ENCODE measurements at regions not wholly inside any gene's neighbourhood (a gene's known extent, or its start where the extent isn't known, plus 50 kb on each side); places are given as distances from the start of the nearest gene placed in this dataset.
"Not testable (repeated sequence)": the region's sequence is repeated elsewhere in the genome, so short reads cannot be mapped to it uniquely, and the experiment has no call there.

- WGBS, 2 donors: 20 to 24% methylated on average over 4 to 5 of the region's 5 CpGs
- H3K9me3 ChIP-seq (ENCODE audit: control insufficient read depth in 2 of 2, insufficient read depth in 1 of 2, low read depth in 1 of 2, low read length in 1 of 2); H3K27ac ChIP-seq (ENCODE audit: low read depth in 2 of 2, low read length in 1 of 2); H3K36me3 ChIP-seq (ENCODE audit: control insufficient read depth in 2 of 2, insufficient read depth in 2 of 2, low read length in 1 of 2); H3K27me3 ChIP-seq (ENCODE audit: control insufficient read depth in 1 of 2, insufficient read depth in 2 of 2, low read length in 2 of 2); H3K4me3 ChIP-seq (ENCODE audit: low read depth in 1 of 2, low read length in 2 of 2); H3K4me1 ChIP-seq (ENCODE audit: control insufficient read depth in 2 of 2, insufficient read depth in 2 of 2, low read length in 1 of 2): not testable (repeated sequence)
Observed at GRCh38 chr2:89142959-89143358, 451.5 kb downstream of the RPIA start.

DNA sequence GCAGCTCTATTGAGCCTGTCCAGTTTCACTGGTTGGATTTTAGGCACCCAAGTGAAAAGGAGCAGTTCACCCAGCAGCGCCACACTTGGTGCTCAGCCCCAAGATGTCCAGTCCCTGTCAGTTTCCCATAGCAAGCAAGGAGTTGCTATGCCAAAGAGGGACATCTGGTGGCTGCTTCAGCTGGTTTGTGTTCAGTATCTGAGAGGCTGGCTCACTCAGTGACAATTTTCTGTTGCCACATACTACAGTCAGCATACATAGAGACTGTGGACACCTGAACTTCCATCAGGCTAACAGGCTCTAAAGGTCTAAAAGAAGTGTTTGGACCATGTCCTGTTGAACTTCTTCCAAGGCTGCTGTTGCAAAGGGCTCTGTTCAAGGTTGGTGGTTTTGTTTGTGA is 453.9 kb downstream of the RPIA start:
- H3K27me3 ChIP-seq (ENCODE audit: control insufficient read depth in 1 of 2, insufficient read depth in 2 of 2, low read length in 2 of 2); H3K4me1 ChIP-seq (ENCODE audit: control insufficient read depth in 2 of 2, insufficient read depth in 2 of 2, low read length in 1 of 2); H3K27ac ChIP-seq (ENCODE audit: low read depth in 2 of 2, low read length in 1 of 2); H3K4me3 ChIP-seq (ENCODE audit: low read depth in 1 of 2, low read length in 2 of 2); H3K9me3 ChIP-seq (ENCODE audit: control insufficient read depth in 2 of 2, insufficient read depth in 1 of 2, low read depth in 1 of 2, low read length in 1 of 2); H3K36me3 ChIP-seq (ENCODE audit: control insufficient read depth in 2 of 2, insufficient read depth in 2 of 2, low read length in 1 of 2): not testable (repeated sequence)
- 80 to 95% methylated on average over 1 of the region's 1 CpG for WGBS, 2 donors

GRCh38 chr2:89148256-89148655 is 456.8 kb downstream of the RPIA start:
- H3K4me3 ChIP-seq (ENCODE audit: low read depth in 1 of 2, low read length in 2 of 2); H3K4me1 ChIP-seq (ENCODE audit: control insufficient read depth in 2 of 2, insufficient read depth in 2 of 2, low read length in 1 of 2); H3K27me3 ChIP-seq (ENCODE audit: control insufficient read depth in 1 of 2, insufficient read depth in 2 of 2, low read length in 2 of 2); H3K27ac ChIP-seq (ENCODE audit: low read depth in 2 of 2, low read length in 1 of 2); H3K36me3 ChIP-seq (ENCODE audit: control insufficient read depth in 2 of 2, insufficient read depth in 2 of 2, low read length in 1 of 2); H3K9me3 ChIP-seq (ENCODE audit: control insufficient read depth in 2 of 2, insufficient read depth in 1 of 2, low read depth in 1 of 2, low read length in 1 of 2): not testable (repeated sequence)
- 56 to 60% methylated on average over 2 of the region's 2 CpGs for WGBS, 2 donors

GRCh38 chr2:89151699-89152098 is 460.2 kb downstream of the RPIA start:
- H3K4me1 ChIP-seq (ENCODE audit: control insufficient read depth in 2 of 2, insufficient read depth in 2 of 2, low read length in 1 of 2); H3K36me3 ChIP-seq (ENCODE audit: control insufficient read depth in 2 of 2, insufficient read depth in 2 of 2, low read length in 1 of 2); H3K9me3 ChIP-seq (ENCODE audit: control insufficient read depth in 2 of 2, insufficient read depth in 1 of 2, low read depth in 1 of 2, low read length in 1 of 2); H3K27ac ChIP-seq (ENCODE audit: low read depth in 2 of 2, low read length in 1 of 2); H3K4me3 ChIP-seq (ENCODE audit: low read depth in 1 of 2, low read length in 2 of 2); H3K27me3 ChIP-seq (ENCODE audit: control insufficient read depth in 1 of 2, insufficient read depth in 2 of 2, low read length in 2 of 2): not testable (repeated sequence)
- 62% methylated on average over 1 of the region's 1 CpG; no CpG with 5 or more reads in 1 of the 2 donors for WGBS, 2 donors

DNA sequence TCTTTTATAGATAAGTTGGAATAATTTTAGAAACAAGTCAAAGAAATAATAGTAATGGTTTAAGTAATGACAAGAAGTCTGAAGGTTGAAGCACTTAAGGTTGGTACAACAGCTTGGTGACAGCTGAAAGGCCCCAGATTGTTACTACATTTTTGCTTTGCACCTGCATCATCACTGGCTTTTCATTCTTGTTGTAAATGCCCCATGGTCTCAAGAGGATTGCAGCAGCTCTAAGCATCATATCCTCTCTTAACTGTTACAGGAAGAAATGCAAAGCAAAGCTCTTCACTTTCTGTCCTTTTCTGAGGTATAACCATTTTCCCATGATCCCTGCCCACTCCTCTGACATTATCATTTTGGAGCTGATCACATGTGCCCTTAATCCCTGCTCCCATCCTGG is 461.0 kb downstream of the RPIA start:
- H3K4me3 ChIP-seq (ENCODE audit: low read depth in 1 of 2, low read length in 2 of 2); H3K4me1 ChIP-seq (ENCODE audit: control insufficient read depth in 2 of 2, insufficient read depth in 2 of 2, low read length in 1 of 2); H3K27me3 ChIP-seq (ENCODE audit: control insufficient read depth in 1 of 2, insufficient read depth in 2 of 2, low read length in 2 of 2); H3K36me3 ChIP-seq (ENCODE audit: control insufficient read depth in 2 of 2, insufficient read depth in 2 of 2, low read length in 1 of 2); H3K9me3 ChIP-seq (ENCODE audit: control insufficient read depth in 2 of 2, insufficient read depth in 1 of 2, low read depth in 1 of 2, low read length in 1 of 2); H3K27ac ChIP-seq (ENCODE audit: low read depth in 2 of 2, low read length in 1 of 2): not testable (repeated sequence)

GRCh38 chr2:89153210-89153609 is 461.7 kb downstream of the RPIA start:
- H3K27me3 ChIP-seq (ENCODE audit: control insufficient read depth in 1 of 2, insufficient read depth in 2 of 2, low read length in 2 of 2); H3K27ac ChIP-seq (ENCODE audit: low read depth in 2 of 2, low read length in 1 of 2); H3K9me3 ChIP-seq (ENCODE audit: control insufficient read depth in 2 of 2, insufficient read depth in 1 of 2, low read depth in 1 of 2, low read length in 1 of 2); H3K4me1 ChIP-seq (ENCODE audit: control insufficient read depth in 2 of 2, insufficient read depth in 2 of 2, low read length in 1 of 2); H3K36me3 ChIP-seq (ENCODE audit: control insufficient read depth in 2 of 2, insufficient read depth in 2 of 2, low read length in 1 of 2); H3K4me3 ChIP-seq (ENCODE audit: low read depth in 1 of 2, low read length in 2 of 2): not testable (repeated sequence)
- 44 to 73% methylated on average over 1 to 2 of the region's 2 CpGs for WGBS, 2 donors

GRCh38 chr2:89154247-89154682 is 462.8 kb downstream of the RPIA start:
- H3K4me3 ChIP-seq (ENCODE audit: low read depth in 1 of 2, low read length in 2 of 2); H3K27me3 ChIP-seq (ENCODE audit: control insufficient read depth in 1 of 2, insufficient read depth in 2 of 2, low read length in 2 of 2); H3K27ac ChIP-seq (ENCODE audit: low read depth in 2 of 2, low read length in 1 of 2); H3K9me3 ChIP-seq (ENCODE audit: control insufficient read depth in 2 of 2, insufficient read depth in 1 of 2, low read depth in 1 of 2, low read length in 1 of 2); H3K36me3 ChIP-seq (ENCODE audit: control insufficient read depth in 2 of 2, insufficient read depth in 2 of 2, low read length in 1 of 2); H3K4me1 ChIP-seq (ENCODE audit: control insufficient read depth in 2 of 2, insufficient read depth in 2 of 2, low read length in 1 of 2): not testable (repeated sequence)
- 22 to 39% methylated on average over 2 of the region's 2 CpGs for WGBS, 2 donors

DNA sequence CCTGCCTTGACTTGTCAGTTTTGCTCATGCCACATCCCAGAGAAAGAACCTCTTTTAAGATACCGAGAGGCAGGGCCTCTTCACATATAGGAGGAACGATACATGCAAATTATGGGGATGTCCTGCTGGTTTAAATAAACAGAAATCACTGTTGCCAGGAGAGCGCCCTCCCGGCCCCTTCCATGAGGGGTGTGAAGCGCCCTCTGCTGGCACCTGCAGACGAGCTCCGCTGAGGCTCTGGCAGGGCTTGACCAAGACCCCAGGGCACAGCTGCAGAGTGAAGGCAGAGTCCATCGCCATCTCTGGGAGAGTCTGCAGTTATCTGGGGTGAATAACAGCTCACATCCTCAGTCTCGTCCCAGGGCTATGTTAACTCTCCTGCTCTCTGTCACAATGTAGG is 468.8 kb downstream of the RPIA start:
- H3K4me1 ChIP-seq (ENCODE audit: control insufficient read depth in 2 of 2, insufficient read depth in 2 of 2, low read length in 1 of 2); H3K4me3 ChIP-seq (ENCODE audit: low read depth in 1 of 2, low read length in 2 of 2); H3K9me3 ChIP-seq (ENCODE audit: control insufficient read depth in 2 of 2, insufficient read depth in 1 of 2, low read depth in 1 of 2, low read length in 1 of 2); H3K27ac ChIP-seq (ENCODE audit: low read depth in 2 of 2, low read length in 1 of 2); H3K27me3 ChIP-seq (ENCODE audit: control insufficient read depth in 1 of 2, insufficient read depth in 2 of 2, low read length in 2 of 2); H3K36me3 ChIP-seq (ENCODE audit: control insufficient read depth in 2 of 2, insufficient read depth in 2 of 2, low read length in 1 of 2): not testable (repeated sequence)
- 13 to 15% methylated on average over 4 to 6 of the region's 9 CpGs for WGBS, 2 donors

DNA sequence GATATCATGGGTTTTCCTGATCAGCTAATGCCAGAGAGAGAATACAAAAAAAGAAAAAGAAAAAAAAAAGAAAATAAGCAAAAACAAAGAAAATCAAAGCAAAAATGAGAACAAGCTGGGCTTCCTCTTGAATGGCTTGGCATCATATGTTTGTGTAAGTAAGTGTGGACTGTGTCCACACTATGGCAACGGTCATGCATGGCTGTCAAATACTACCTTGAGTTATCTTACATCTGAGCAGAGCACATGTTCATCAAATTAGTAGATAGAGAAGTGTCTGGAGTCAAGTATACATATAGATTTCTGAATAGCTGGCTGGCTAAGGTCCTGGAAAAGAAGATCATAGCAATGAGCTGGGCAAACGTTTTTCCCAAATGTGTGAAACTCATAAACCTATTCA is 470.2 kb downstream of the RPIA start:
- not testable (repeated sequence) for H3K9me3 ChIP-seq (ENCODE audit: control insufficient read depth in 2 of 2, insufficient read depth in 1 of 2, low read depth in 1 of 2, low read length in 1 of 2); H3K36me3 ChIP-seq (ENCODE audit: control insufficient read depth in 2 of 2, insufficient read depth in 2 of 2, low read length in 1 of 2); H3K27ac ChIP-seq (ENCODE audit: low read depth in 2 of 2, low read length in 1 of 2); H3K27me3 ChIP-seq (ENCODE audit: control insufficient read depth in 1 of 2, insufficient read depth in 2 of 2, low read length in 2 of 2); H3K4me1 ChIP-seq (ENCODE audit: control insufficient read depth in 2 of 2, insufficient read depth in 2 of 2, low read length in 1 of 2); H3K4me3 ChIP-seq (ENCODE audit: low read depth in 1 of 2, low read length in 2 of 2)
- 6 to 7% methylated on average over 1 to 2 of the region's 2 CpGs for WGBS, 2 donors

- H3K4me1 ChIP-seq (ENCODE audit: control insufficient read depth in 2 of 2, insufficient read depth in 2 of 2, low read length in 1 of 2); H3K4me3 ChIP-seq (ENCODE audit: low read depth in 1 of 2, low read length in 2 of 2); H3K27me3 ChIP-seq (ENCODE audit: control insufficient read depth in 1 of 2, insufficient read depth in 2 of 2, low read length in 2 of 2); H3K27ac ChIP-seq (ENCODE audit: low read depth in 2 of 2, low read length in 1 of 2); H3K9me3 ChIP-seq (ENCODE audit: control insufficient read depth in 2 of 2, insufficient read depth in 1 of 2, low read depth in 1 of 2, low read length in 1 of 2); H3K36me3 ChIP-seq (ENCODE audit: control insufficient read depth in 2 of 2, insufficient read depth in 2 of 2, low read length in 1 of 2): not testable (repeated sequence)
- WGBS, 2 donors: 59 to 63% methylated on average over 1 to 2 of the region's 4 CpGs
Observed at GRCh38 chr2:89170506-89171173, 479.2 kb downstream of the RPIA start.
